H1 (cell line): ENCODE measurements at regions not wholly inside any gene's neighbourhood (a gene's known extent, or its start where the extent isn't known, plus 50 kb on each side); places are given as distances from the start of the nearest gene placed in this dataset.

Source experiments
- CTCF ChIA-PET: fragments of 300-600 bp; sonication (Branson Sonifier 250); formaldehyde crosslinking; loops from one replicate; lab custom pipeline; 2021; ENCODE audit not compliant: partially characterized antibody; lab: Charles Lee
- POLR2A ChIA-PET: fragments of 300-600 bp; sonication (Branson Sonifier 250); formaldehyde crosslinking; loops from one replicate; lab custom pipeline; 2021; ENCODE audit warnings: inconsistent platforms; ENCODE audit not compliant: partially characterized antibody; lab: Charles Lee
- DNase-seq, 2 experiments: peaks; one replicate each; pipeline versions ENCODE4 v3.0.0 to v3.0.0-alpha.2; 2010 to 2022; ENCODE audit warnings: low spot score in 2 of 2, low read depth in 1 of 2, mixed read lengths in 1 of 2
- FAIRE-seq: peaks from 2 replicates; lab custom pipeline; 2011; peaks lifted over from hg19 to GRCh38; lab: Jason Lieb, UNC
- H2AFZ ChIP-seq: 2 replicates; pipeline ENCODE4 v1.8.1; 2012; ENCODE audit warnings: low read length, inconsistent platforms
- H2AK5ac ChIP-seq: 2 replicates; pipeline ENCODE4 v1.6.1; 2013; ENCODE audit warnings: low read depth, low read length
- H2BK120ac ChIP-seq: replicated peaks from 2 replicates; pipeline ENCODE3; 2013; ENCODE audit warnings: low read depth, low read length, inconsistent platforms
- H2BK12ac ChIP-seq: 2 replicates; pipeline ENCODE4 v1.6.1; 2013; ENCODE audit warnings: low read depth, low read length
- H2BK15ac ChIP-seq: 2 replicates; pipeline ENCODE4 v1.6.1; 2013; ENCODE audit warnings: low read length
- H2BK20ac ChIP-seq: 2 replicates; pipeline ENCODE4 v1.6.1; 2013; ENCODE audit warnings: low read length
- H2BK5ac ChIP-seq: 2 replicates; pipeline ENCODE4 v1.6.1; 2013; ENCODE audit warnings: low read depth, low read length
- H3K14ac ChIP-seq: 2 replicates; pipeline ENCODE4 v1.6.1; 2013; ENCODE audit warnings: inconsistent platforms; ENCODE audit not compliant: insufficient read length
- H3K18ac ChIP-seq: 2 replicates; pipeline ENCODE4 v1.6.1; 2013; ENCODE audit warnings: low read length; ENCODE audit errors: extremely low read depth
- H3K23ac ChIP-seq: 2 replicates; pipeline ENCODE4 v1.6.1; 2013; ENCODE audit warnings: inconsistent platforms; ENCODE audit not compliant: insufficient read length
- H3K23me2 ChIP-seq: 2 replicates; pipeline ENCODE4 v1.6.1; 2013; ENCODE audit warnings: low read depth, low read length
- H3K27ac ChIP-seq: 2 replicates; pipeline ENCODE4 v1.6.1; 2011; ENCODE audit warnings: low read depth, low read length, inconsistent platforms
- H3K27me3 ChIP-seq, 4 experiments: replicated peaks in 1 of 4; 1 replicate in 1 of 4; 2 replicates in 3 of 4; pipeline versions ENCODE4 v1.6.1 to v1.8.1; 2011 to 2013; ENCODE audit warnings: low read length in 3 of 4, mild to moderate bottlenecking in 3 of 4, inconsistent platforms in 2 of 4, mixed read lengths in 2 of 4, moderate library complexity in 1 of 4; ENCODE audit not compliant: control insufficient read depth in 3 of 4, insufficient read depth in 3 of 4; ENCODE audit errors: extremely low read depth in 1 of 4
- H3K36me3 ChIP-seq, 4 experiments: 2 replicates each; pipeline versions ENCODE4 v1.6.1 to v1.8.1; 2011 to 2013; ENCODE audit warnings: mild to moderate bottlenecking in 4 of 4, low read length in 3 of 4, moderate library complexity in 2 of 4, control low read depth in 1 of 4, inconsistent platforms in 1 of 4; ENCODE audit not compliant: insufficient read depth in 4 of 4, control insufficient read depth in 2 of 4
- H3K4ac ChIP-seq: replicated peaks from 2 replicates; pipeline ENCODE3; 2013; ENCODE audit warnings: low read length, low read depth, mixed read lengths, inconsistent platforms; ENCODE audit not compliant: insufficient read length
- H3K4me1 ChIP-seq, 4 experiments: replicated peaks in 1 of 4; 1 replicate in 1 of 4; 2 replicates in 3 of 4; pipeline versions ENCODE4 v1.6.1 to v1.8.1; 2011 to 2013; ENCODE audit warnings: low read length in 3 of 4, inconsistent platforms in 2 of 4, mixed read lengths in 1 of 4; ENCODE audit not compliant: insufficient read depth in 4 of 4, control insufficient read depth in 3 of 4
- H3K4me2 ChIP-seq, 2 experiments: 2 replicates each; pipeline versions ENCODE4 v1.6.1 to v1.8.1; 2011 to 2013; ENCODE audit warnings: low read depth in 2 of 2, low read length in 2 of 2, control low read depth in 1 of 2, inconsistent platforms in 1 of 2, mild to moderate bottlenecking in 1 of 2; ENCODE audit not compliant: insufficient read depth in 1 of 2
- H3K4me3 ChIP-seq, 4 experiments: fragments of 200-600, 300-600 bp in 1 of 4; sonication (generic), shearing (Covaris generic), sonication (Bioruptor Twin) in 1 of 4; 2 replicates each; pipeline versions ENCODE4 v1.5.1 to v1.8.1; 2011 to 2016; ENCODE audit warnings: low read length in 4 of 4, low read depth in 3 of 4, control low read depth in 2 of 4, inconsistent platforms in 2 of 4, mild to moderate bottlenecking in 2 of 4, mixed read lengths in 1 of 4, moderate library complexity in 1 of 4; ENCODE audit not compliant: insufficient read depth in 2 of 4; ENCODE audit errors: extremely low read depth in 1 of 4
- H3K56ac ChIP-seq: replicated peaks from 2 replicates; pipeline ENCODE3; 2013; ENCODE audit warnings: low read depth, mild to moderate bottlenecking, mixed read lengths, low read length, inconsistent platforms; ENCODE audit not compliant: insufficient read length
- H3K79me1 ChIP-seq: 2 replicates; pipeline ENCODE4 v1.6.1; 2013; ENCODE audit warnings: low read depth, low read length, control low read depth
- H3K79me2 ChIP-seq, 2 experiments: 2 replicates each; pipeline versions ENCODE4 v1.6.1 to v1.8.1; 2012 to 2013; ENCODE audit warnings: low read length in 2 of 2, mild to moderate bottlenecking in 2 of 2, inconsistent platforms in 1 of 2; ENCODE audit not compliant: insufficient read depth in 2 of 2, control insufficient read depth in 1 of 2
- H3K9ac ChIP-seq, 4 experiments: replicated peaks in 1 of 4; 1 replicate in 1 of 4; 2 replicates in 3 of 4; pipeline versions ENCODE4 v1.6.1 to v1.8.1; 2011 to 2013; ENCODE audit warnings: low read depth in 3 of 4, low read length in 3 of 4, control low read depth in 2 of 4, mild to moderate bottlenecking in 2 of 4, moderate library complexity in 2 of 4, inconsistent platforms in 1 of 4; ENCODE audit errors: extremely low read depth in 1 of 4
- H3K9me3 ChIP-seq, 2 experiments: 2 replicates each; pipeline versions ENCODE4 v1.6.1 to v1.8.1; 2012 to 2013; ENCODE audit warnings: mild to moderate bottlenecking in 2 of 2, moderate library complexity in 2 of 2, control low read depth in 1 of 2, inconsistent platforms in 1 of 2, low read depth in 1 of 2, low read length in 1 of 2, mixed read lengths in 1 of 2; ENCODE audit not compliant: insufficient read depth in 2 of 2
- H4K20me1 ChIP-seq, 2 experiments: replicated peaks in 1 of 2; 2 replicates each; pipeline versions ENCODE3 to v1.8.1; 2011 to 2013; ENCODE audit warnings: inconsistent platforms in 2 of 2, low read length in 2 of 2, mild to moderate bottlenecking in 1 of 2; ENCODE audit not compliant: insufficient read depth in 2 of 2, control insufficient read depth in 1 of 2
- H4K5ac ChIP-seq: 2 replicates; pipeline ENCODE4 v1.6.1; 2013; ENCODE audit warnings: low read length, low read depth, mixed read lengths, inconsistent platforms; ENCODE audit not compliant: insufficient read length
- H4K8ac ChIP-seq: 2 replicates; pipeline ENCODE4 v1.8.0; 2013; ENCODE audit warnings: mild to moderate bottlenecking, moderate library complexity, low read length, inconsistent platforms; ENCODE audit not compliant: insufficient read depth; ENCODE audit errors: extremely low read depth
- H4K91ac ChIP-seq: replicated peaks from 2 replicates; pipeline ENCODE3; 2013; ENCODE audit warnings: low read length, mixed read lengths, inconsistent platforms; ENCODE audit not compliant: insufficient read length
- CEBPB ChIP-seq: IDR thresholded peaks from 2 replicates; pipeline ENCODE4 v1.6.1; 2012; ENCODE audit warnings: low read depth, low read length
- CTCF ChIP-seq, 3 experiments: IDR thresholded peaks; 1 replicate in 2 of 3; 2 replicates in 1 of 3; pipeline versions ENCODE4 v1.5.1 to v1.6.1; 2011; ENCODE audit warnings: low read length in 3 of 3, mild to moderate bottlenecking in 3 of 3, inconsistent platforms in 2 of 3, low read depth in 1 of 3, moderate library complexity in 1 of 3; ENCODE audit not compliant: insufficient read depth in 1 of 3; ENCODE audit errors: control extremely low read depth in 1 of 3
- EZH2 ChIP-seq: fragments of 200-600 bp; sonication (generic); IDR thresholded peaks from 2 replicates; pipeline ENCODE4 v1.7.1; 2012; ENCODE audit warnings: low read depth, mild to moderate bottlenecking, moderate library complexity, low read length, inconsistent platforms; ENCODE audit not compliant: severe bottlenecking
- TBP ChIP-seq: IDR thresholded peaks from 2 replicates; pipeline ENCODE4 v1.6.1; 2011; ENCODE audit warnings: low read depth, low read length, improper control_type of control experiment
- TCF12 ChIP-seq: IDR thresholded peaks from 2 replicates; pipeline ENCODE4 v1.6.1; 2011; ENCODE audit warnings: low read depth, mild to moderate bottlenecking, low read length
- WGBS, 2 experiments: shearing (Covaris generic) in 1 of 2; methylation state at CpG; one replicate each; pipeline versions ENCODE4 v1.1.6 to v1.1.7; 2013 to 2015; ENCODE audit warnings: low lambda C conversion rate in 2 of 2, mixed read lengths in 2 of 2, inconsistent platforms in 1 of 2, low coverage in 1 of 2, missing lambda C conversion rate in 1 of 2; ENCODE audit not compliant: insufficient replicate concordance in 2 of 2, insufficient coverage in 1 of 2, insufficient read length in 1 of 2; ENCODE audit errors: extremely low coverage in 1 of 2, missing lambda C conversion rate in 1 of 2; 5-methylcytosine and 5-hydroxymethylcytosine counted together

GRCh38 chr14:40308240-40308639, 876.0 kb upstream of the FBXO33 start:
- Histone ChIP-seq H3K36me3 (no peaks in the 10 kb centered on the region), H2BK5ac (no peak overlapping the region), H4K8ac (no peak overlapping the region), H3K18ac (no peak overlapping the region), H2AK5ac (no peak overlapping the region), H3K23me2 (no peaks in the 10 kb centered on the region), H3K4me1 (peaks cover 0 to 2% (median 0%) of the 10 kb centered on the region in 4 experiments; a peak in 1 of 7 replicates), H4K5ac (no peak overlapping the region), H3K4ac (no peak overlapping the region), H3K79me1 (no peaks in the 10 kb centered on the region), H3K27me3 (no peaks in the 10 kb centered on the region), H2AFZ (no peak overlapping the region), H2BK20ac (no peak overlapping the region), H2BK12ac (no peak overlapping the region), H3K4me2 (no peak overlapping the region), H3K14ac (no peak overlapping the region), H3K56ac (no peak overlapping the region), H3K9ac (no peak overlapping the region), H3K27ac (no peak overlapping the region), H2BK120ac (no peak overlapping the region), H3K79me2 (no peaks in the 10 kb centered on the region), H3K23ac (no peak overlapping the region), H2BK15ac (no peak overlapping the region), H4K91ac (no peak overlapping the region), H4K20me1 (no peaks in the 10 kb centered on the region), H3K4me3 (no peak overlapping the region), H3K9me3 (no peaks in the 10 kb centered on the region)
- TF ChIP-seq TCF12 (no peak), TBP (no peak), CTCF (IDR thresholded peaks at IDR 0.05; ENCODE audit: control extremely low read depth in 1 of 3, insufficient read depth in 1 of 3, low read depth in 1 of 3, low read length in 3 of 3) (no peak), EZH2 (no peak), CEBPB (peak; percentile 43; the same call in 1 of the 2 replicates)
- DNase-seq = no peak
- POLR2A ChIA-PET = no interaction called here
- 86% methylated on average over 3 of the region's 3 CpGs; no CpG with 5 or more reads in 1 of the 2 experiments for WGBS, 2 experiments
- FAIRE-seq = no peak
- CTCF ChIA-PET = no interaction called here
